A549 (cell line): ENCODE measurements at regions not wholly inside any gene's neighbourhood (a gene's known extent, or its start where the extent isn't known, plus 50 kb on each side); places are given as distances from the start of the nearest gene placed in this dataset.

Source experiments
- CHD4 ChIP-seq: fragments of 200-600 bp; sonication (generic); IDR thresholded peaks from 2 replicates; pipeline ENCODE4 v1.6.1; 2016; ENCODE audit warnings: antibody characterized with exemption, mild to moderate bottlenecking, borderline replicate concordance
- KDM1A ChIP-seq: fragments of 200-600 bp; sonication (generic); IDR thresholded peaks from 2 replicates; pipeline ENCODE4 v1.6.1; 2016; ENCODE audit warnings: low read depth, mild to moderate bottlenecking

GRCh38 chr3:11703146-11703545 lies 59.4 kb upstream of the VGLL4 start:
- no peak for TF ChIP-seq CHD4
- no peak for TF ChIP-seq KDM1A
